GM23338 (cell line): ENCODE measurements at regions not wholly inside any gene's neighbourhood (a gene's known extent, or its start where the extent isn't known, plus 50 kb on each side); places are given as distances from the start of the nearest gene placed in this dataset.

Experiments used
- ATAC-seq: fragments of 200-7000 bp; cut with Tn5 transposase; 3 replicates; pipeline ENCODE4 v1.9.1; 2020
- DNase-seq: peaks from one replicate; pipeline ENCODE4 v3.0.0-alpha.2; 2015; ENCODE audit warnings: low spot score
- H2AFZ ChIP-seq: fragments of 200-600 bp; sonication (generic); 2 replicates; pipeline ENCODE4 v1.8.0; 2016; ENCODE audit warnings: antibody characterized with exemption, mild to moderate bottlenecking, moderate library complexity
- H3F3A ChIP-seq: fragments of 200-600 bp; sonication (generic); replicated peaks from 2 replicates; pipeline ENCODE4 v1.8.0; 2017; ENCODE audit warnings: antibody characterized with exemption, mixed run types, low read depth
- H3K27ac ChIP-seq: fragments of 200-600 bp; sonication (generic); 2 replicates; pipeline ENCODE4 v1.6.1; 2016; ENCODE audit warnings: low read depth
- H3K27me3 ChIP-seq: fragments of 200-600 bp; sonication (generic); 2 replicates; pipeline ENCODE4 v1.8.0; 2016; ENCODE audit warnings: mild to moderate bottlenecking, mixed run types, moderate library complexity; ENCODE audit not compliant: insufficient read depth
- H3K36me3 ChIP-seq: fragments of 200-600 bp; sonication (generic); 2 replicates; pipeline ENCODE4 v1.8.0; 2016; ENCODE audit warnings: mild to moderate bottlenecking; ENCODE audit not compliant: insufficient read depth
- H3K4me1 ChIP-seq: fragments of 200-600 bp; sonication (generic); 2 replicates; pipeline ENCODE4 v1.8.0; 2016; ENCODE audit warnings: mild to moderate bottlenecking, moderate library complexity; ENCODE audit not compliant: insufficient read depth
- H3K4me2 ChIP-seq: fragments of 200-600 bp; sonication (generic); 2 replicates; pipeline ENCODE4 v1.7.1; 2017; ENCODE audit warnings: mixed run types
- H3K4me3 ChIP-seq: fragments of 200-600 bp; sonication (generic); 2 replicates; pipeline ENCODE4 v1.6.1; 2016; ENCODE audit warnings: mixed run types
- H3K79me2 ChIP-seq: fragments of 200-600 bp; sonication (generic); replicated peaks from 2 replicates; pipeline ENCODE4 v1.8.0; 2017; ENCODE audit warnings: mild to moderate bottlenecking; ENCODE audit not compliant: insufficient read depth
- H3K9me2 ChIP-seq: fragments of 200-600 bp; sonication (generic); 2 replicates; pipeline ENCODE4 v1.8.0; 2017; ENCODE audit not compliant: insufficient read depth
- H4K20me1 ChIP-seq: fragments of 200-600 bp; sonication (generic); replicated peaks from 2 replicates; pipeline ENCODE4 v1.8.0; 2017; ENCODE audit warnings: mild to moderate bottlenecking; ENCODE audit not compliant: insufficient read depth
- H3K27ac Mint-ChIP-seq: 2 replicates; pipeline ENCODE4 v1.8.0; 2020; ENCODE audit warnings: inconsistent platforms, mild to moderate bottlenecking, moderate library complexity, mixed read lengths
- H3K27me3 Mint-ChIP-seq: 3 replicates; pipeline ENCODE4 v1.8.0; 2022; ENCODE audit warnings: low read depth, mild to moderate bottlenecking, moderate library complexity, mixed read lengths, inconsistent platforms; ENCODE audit not compliant: insufficient read depth, poor library complexity
- H3K36me3 Mint-ChIP-seq: 3 replicates; pipeline ENCODE4 v1.8.0; 2021; ENCODE audit warnings: low read depth, mild to moderate bottlenecking, inconsistent platforms, moderate library complexity, mixed read lengths
- H3K4me1 Mint-ChIP-seq: 3 replicates; pipeline ENCODE4 v1.8.0; 2020; ENCODE audit warnings: mild to moderate bottlenecking, inconsistent platforms, mixed read lengths
- H3K4me3 Mint-ChIP-seq: 3 replicates; pipeline ENCODE4 v1.8.0; 2021; ENCODE audit warnings: moderate library complexity, mild to moderate bottlenecking, inconsistent platforms, mixed read lengths
- H3K9me3 Mint-ChIP-seq: 3 replicates; pipeline ENCODE4 v1.8.0; 2020; ENCODE audit warnings: moderate library complexity, mild to moderate bottlenecking, inconsistent platforms, mixed read lengths
- CREB1 ChIP-seq: fragments of 250-450 bp; sonication (Bioruptor Pico); IDR thresholded peaks from 2 replicates; pipeline ENCODE4 v1.5.0; 2020; ENCODE audit warnings: low read depth, mild to moderate bottlenecking, moderate library complexity
- CTCF ChIP-seq, 2 experiments: fragments of 200-600 bp in 1 of 2; sonication (generic) in 1 of 2; conservative IDR thresholded peaks; 2 replicates each; pipeline versions ENCODE4 v1.5.1 to v1.6.1; 2016 to 2017; ENCODE audit warnings: antibody characterized with exemption in 2 of 2, low read depth in 2 of 2, mild to moderate bottlenecking in 2 of 2, moderate library complexity in 1 of 2
- ETS1 ChIP-seq: IDR thresholded peaks from 2 replicates; pipeline ENCODE4 v1.6.1; 2016; ENCODE audit warnings: antibody characterized with exemption
- EZH2 ChIP-seq: fragments of 200-600 bp; sonication (generic); IDR thresholded peaks from one replicate; pipeline ENCODE4 v1.8.0; 2017; ENCODE audit warnings: antibody characterized with exemption, mild to moderate bottlenecking, low read depth; ENCODE audit not compliant: unreplicated experiment
- EZH2phosphoT487 ChIP-seq: fragments of 200-600 bp; sonication (generic); IDR thresholded peaks from one replicate; pipeline ENCODE4 v1.8.1; 2018; ENCODE audit warnings: antibody characterized with exemption; ENCODE audit not compliant: unreplicated experiment
- JUNB ChIP-seq: IDR thresholded peaks from one replicate; pipeline ENCODE4 v1.6.1; 2016; ENCODE audit warnings: antibody characterized with exemption; ENCODE audit not compliant: unreplicated experiment
- NANOG ChIP-seq: IDR thresholded peaks from 2 replicates; pipeline ENCODE4 v1.6.1; 2016; ENCODE audit warnings: antibody characterized with exemption, borderline replicate concordance
- POLR2AphosphoS5 ChIP-seq: IDR thresholded peaks from 2 replicates; pipeline ENCODE4 v1.6.1; 2016; ENCODE audit warnings: antibody characterized with exemption, low read depth
- REST ChIP-seq: IDR thresholded peaks from one replicate; pipeline ENCODE4 v1.6.1; 2018; ENCODE audit warnings: antibody characterized with exemption; ENCODE audit not compliant: unreplicated experiment
- STAT1 ChIP-seq: IDR thresholded peaks from one replicate; pipeline ENCODE4 v1.6.1; 2016; ENCODE audit warnings: antibody characterized with exemption; ENCODE audit not compliant: unreplicated experiment
- ZNF114 ChIP-seq: fragments of 250-450 bp; sonication (Bioruptor Pico); IDR thresholded peaks from 2 replicates; pipeline ENCODE4 v1.5.0; 2020; ENCODE audit warnings: mild to moderate bottlenecking, moderate library complexity
- ZNF331 ChIP-seq: fragments of 250-450 bp; sonication (Bioruptor Pico); IDR thresholded peaks from 2 replicates; pipeline ENCODE4 v1.5.0; 2020; ENCODE audit warnings: low read depth, mild to moderate bottlenecking, moderate library complexity
- ZNF462 ChIP-seq: fragments of 250-450 bp; sonication (Bioruptor Pico); IDR thresholded peaks from 2 replicates; pipeline ENCODE4 v1.5.0; 2020; ENCODE audit warnings: mild to moderate bottlenecking, moderate library complexity

GRCh38 chr17:31663576-31663975, 195.5 kb downstream of the COPRS start:
- TF ChIP-seq ZNF462 (CRISPR knock-in tag), result no peak
- no peak for TF ChIP-seq ETS1
- no peak for TF ChIP-seq ZNF114 (CRISPR knock-in tag)
- TF ChIP-seq POLR2AphosphoS5, result no peak
- no peak for TF ChIP-seq REST
- no peak for TF ChIP-seq JUNB
- no peak for TF ChIP-seq CREB1 (CRISPR knock-in tag)
- TF ChIP-seq STAT1, result no peak
- TF ChIP-seq EZH2, result no peak
- TF ChIP-seq ZNF331, result no peak
- no peak for TF ChIP-seq CTCF (conservative IDR thresholded peaks at IDR 0.05; ENCODE audit: low read depth in 2 of 2)
- TF ChIP-seq NANOG, result no peak
- no peak for TF ChIP-seq EZH2phosphoT487
- no peak overlapping the region for H3K27ac Mint-ChIP-seq
- H3K4me1 Mint-ChIP-seq, result no peaks in the 10 kb centered on the region
- H3K9me2 ChIP-seq, result no peaks in the 10 kb centered on the region
- no peaks in the 10 kb centered on the region for H4K20me1 ChIP-seq
- peaks cover 41% of the 10 kb centered on the region for H3K9me3 Mint-ChIP-seq
- H3K4me3 ChIP-seq, result no peak overlapping the region; the same call in 1 of the 2 replicates
- H3K4me1 ChIP-seq, result no peaks in the 10 kb centered on the region
- H3K79me2 ChIP-seq, result no peaks in the 10 kb centered on the region
- ATAC-seq, result no peak
- no peaks in the 10 kb centered on the region for H3K27me3 ChIP-seq
- no peaks in the 10 kb centered on the region for H3F3A ChIP-seq
- no peak overlapping the region for H3K4me2 ChIP-seq
- DNase-seq, result peak; percentile 15
- H3K27me3 Mint-ChIP-seq, result peaks cover 8% of the 10 kb centered on the region
- no peaks in the 10 kb centered on the region for H3K36me3 ChIP-seq
- H3K36me3 Mint-ChIP-seq, result peaks cover 10% of the 10 kb centered on the region
- no peak overlapping the region for H3K27ac ChIP-seq
- H3K4me3 Mint-ChIP-seq, result no peak overlapping the region
- no peak overlapping the region for H2AFZ ChIP-seq
